ENCODE measurements at regions not wholly inside any gene's neighbourhood (a gene's known extent, or its start where the extent isn't known, plus 50 kb on each side); places are given as distances from the start of the nearest gene placed in this dataset.
A peak's percentile ranks its signal among the peaks of the same experiment; 100 is the strongest.
"Not testable (repeated sequence)": the region's sequence is repeated elsewhere in the genome, so short reads cannot be mapped to it uniquely, and the experiment has no call there.

- H3K27me3 ChIP-seq (ENCODE audit: low read depth), result no peaks in the 10 kb centered on the region
- intact Hi-C loops (cut with DNase I), result no loop called here
- DNase-seq, result no peak
- no peaks in the 10 kb centered on the region for H3K4me1 ChIP-seq
- no peak overlapping the region for H3K4me3 ChIP-seq
- no peak for TF ChIP-seq CTCF (IDR thresholded peaks at IDR 0.05)
- no peaks in the 10 kb centered on the region for H3K36me3 ChIP-seq
- ATAC-seq, result no peak
- no peak overlapping the region for H3K27ac ChIP-seq
- H3K9me3 ChIP-seq, result no peaks in the 10 kb centered on the region
Observed at GRCh38 chr1:185653615-185654014, 80.6 kb upstream of the HMCN1 start.

- intact Hi-C loops (cut with DNase I), result no loop called here
- no peak for ATAC-seq
- Histone ChIP-seq H3K9me3 (no peaks in the 10 kb centered on the region), H3K27me3 (ENCODE audit: low read depth) (no peaks in the 10 kb centered on the region), H3K36me3 (no peaks in the 10 kb centered on the region), H3K4me3 (no peak overlapping the region), H3K27ac (no peak overlapping the region), H3K4me1 (no peaks in the 10 kb centered on the region)
- TF ChIP-seq CTCF (IDR thresholded peaks at IDR 0.05), result peak; percentile 24
- no peak for DNase-seq
Observed at GRCh38 chr1:185652348-185652747, 81.8 kb upstream of the HMCN1 start.

- Histone ChIP-seq H3K36me3 (no peaks in the 10 kb centered on the region), H3K4me3 (no peak overlapping the region), H3K4me1 (peaks cover 13% of the 10 kb centered on the region), H3K27me3 (ENCODE audit: low read depth) (no peaks in the 10 kb centered on the region), H3K9me3 (no peaks in the 10 kb centered on the region), H3K27ac (no peak overlapping the region)
- peak; percentile 26 to 76 for ATAC-seq
- no peak for TF ChIP-seq CTCF (IDR thresholded peaks at IDR 0.05)
- no peak for DNase-seq
- intact Hi-C loops (cut with DNase I), result no loop called here
Observed at GRCh38 chr1:185650602-185651230, 83.5 kb upstream of the HMCN1 start.

GRCh38 chr1:185648858-185649589, 85.2 kb upstream of the HMCN1 start:
- Histone ChIP-seq H3K36me3 (no peaks in the 10 kb centered on the region), H3K9me3 (peaks cover 6% of the 10 kb centered on the region), H3K27me3 (ENCODE audit: low read depth) (no peaks in the 10 kb centered on the region), H3K27ac (no peak overlapping the region), H3K4me1 (peaks cover 16% of the 10 kb centered on the region), H3K4me3 (no peak overlapping the region)
- ATAC-seq, result no peak
- no peak for TF ChIP-seq CTCF (IDR thresholded peaks at IDR 0.05)
- intact Hi-C loops (cut with DNase I), result no loop called here
- DNase-seq, result no peak

- H3K27ac ChIP-seq; intact Hi-C loops (cut with DNase I): not testable (repeated sequence)
Observed at GRCh38 chr1:185647597-185648267, 86.5 kb upstream of the HMCN1 start.

More at GRCh38 chr1:185647597-185648267, 86.5 kb upstream of the HMCN1 start:
- ATAC-seq; H3K9me3 ChIP-seq; H3K36me3 ChIP-seq; DNase-seq; H3K27me3 ChIP-seq (ENCODE audit: low read depth); H3K4me3 ChIP-seq: not testable (repeated sequence)
- peaks cover 16% of the 10 kb centered on the region for H3K4me1 ChIP-seq

Measured in lower lobe of right lung (tissue), 2 donors.